GM18505 (cell line): ENCODE measurements at regions not wholly inside any gene's neighbourhood (a gene's known extent, or its start where the extent isn't known, plus 50 kb on each side); places are given as distances from the start of the nearest gene placed in this dataset.

Experiments used
- ATAC-seq: cut with Tn5 transposase; IDR thresholded peaks from one replicate; pipeline ENCODE4 v1.9.1; 2021; ENCODE audit not compliant: unreplicated experiment
- POLR2A ChIP-seq: IDR thresholded peaks from 4 replicates; pipeline ENCODE4 v1.6.1; 2011; ENCODE audit warnings: borderline replicate concordance; ENCODE audit not compliant: insufficient read depth, insufficient read length; ENCODE audit errors: extremely low read depth

- ATAC-seq, result no peak
- no peak for TF ChIP-seq POLR2A
These were observed 1995.7 kb upstream of the AGA start for GRCh38 chr4:179437962-179438361.

- ATAC-seq, result no peak
- no peak for TF ChIP-seq POLR2A
These were observed 1999.4 kb upstream of the AGA start for GRCh38 chr4:179441596-179441995.

GRCh38 chr4:179447308-179447707 lies 2005.1 kb upstream of the AGA start:
- no peak for TF ChIP-seq POLR2A

GRCh38 chr4:179465131-179465797 lies 2023.0 kb upstream of the AGA start:
- no peak for ATAC-seq
- TF ChIP-seq POLR2A, result no peak

More at GRCh38 chr4:179447308-179447707, 2005.1 kb upstream of the AGA start:
- no peak for ATAC-seq

- no peak for ATAC-seq
- no peak for TF ChIP-seq POLR2A
These were observed 2025.6 kb upstream of the AGA start for GRCh38 chr4:179467878-179468277.

- no peak for ATAC-seq
These were observed 2029.9 kb upstream of the AGA start for GRCh38 chr4:179472164-179472563.

GRCh38 chr4:179478608-179479007 lies 2036.4 kb upstream of the AGA start:
- no peak for TF ChIP-seq POLR2A
- ATAC-seq, result no peak

More at GRCh38 chr4:179472164-179472563, 2029.9 kb upstream of the AGA start:
- no peak for TF ChIP-seq POLR2A

GRCh38 chr4:179485781-179486180 lies 2043.5 kb upstream of the AGA start:
- no peak for ATAC-seq
- TF ChIP-seq POLR2A, result no peak

GRCh38 chr4:179486570-179487335 lies 2044.5 kb upstream of the AGA start:
- ATAC-seq, result no peak
- TF ChIP-seq POLR2A, result no peak

GRCh38 chr4:179492260-179493080 lies 2050.2 kb upstream of the AGA start:
- ATAC-seq, result no peak
- no peak for TF ChIP-seq POLR2A

GRCh38 chr4:179503976-179504375 lies 2061.7 kb upstream of the AGA start:
- no peak for ATAC-seq

GRCh38 chr4:179509489-179509888 lies 2067.3 kb upstream of the AGA start:
- no peak for ATAC-seq

More at GRCh38 chr4:179503976-179504375, 2061.7 kb upstream of the AGA start:
- TF ChIP-seq POLR2A, result no peak

GRCh38 chr4:179521952-179522351 lies 2079.7 kb upstream of the AGA start:
- no peak for TF ChIP-seq POLR2A
- ATAC-seq, result no peak

More at GRCh38 chr4:179509489-179509888, 2067.3 kb upstream of the AGA start:
- no peak for TF ChIP-seq POLR2A
